ENCODE measurements at regions not wholly inside any gene's neighbourhood (a gene's known extent, or its start where the extent isn't known, plus 50 kb on each side); places are given as distances from the start of the nearest gene placed in this dataset.

- peaks cover 7% of the 10 kb centered on the region; the same call in 1 of the 3 replicates for H3K9me3 Mint-ChIP-seq
- no peak for TF ChIP-seq ETS1 (IDR thresholded peaks at IDR 0.05)
- TF ChIP-seq EZH2 (IDR thresholded peaks at IDR 0.05; ENCODE audit: low read depth, unreplicated experiment): no peak
- no peak for TF ChIP-seq ZNF114 (CRISPR knock-in tag; IDR thresholded peaks at IDR 0.05)
- TF ChIP-seq NANOG (IDR thresholded peaks at IDR 0.05; ENCODE audit: borderline replicate concordance): no peak
- TF ChIP-seq JUNB (IDR thresholded peaks at IDR 0.05; ENCODE audit: unreplicated experiment): no peak
- TF ChIP-seq CTCF (conservative IDR thresholded peaks at IDR 0.05; ENCODE audit: low read depth in 2 of 2): no peak
- TF ChIP-seq CREB1 (CRISPR knock-in tag; IDR thresholded peaks at IDR 0.05; ENCODE audit: low read depth): no peak
- no peak for TF ChIP-seq REST (IDR thresholded peaks at IDR 0.05; ENCODE audit: unreplicated experiment)
- no peak for TF ChIP-seq STAT1 (IDR thresholded peaks at IDR 0.05; ENCODE audit: unreplicated experiment)
- no peak for TF ChIP-seq ZNF462 (CRISPR knock-in tag; IDR thresholded peaks at IDR 0.05)
These were observed 233.4 kb upstream of the SPRY2 start for GRCh38 chr13:80574113-80574850.

More at GRCh38 chr13:80574113-80574850, 233.4 kb upstream of the SPRY2 start:
- no peak overlapping the region for H2AFZ ChIP-seq
- no peaks in the 10 kb centered on the region for H3K36me3 ChIP-seq (ENCODE audit: insufficient read depth)
- no peaks in the 10 kb centered on the region for H3F3A ChIP-seq (replicated peaks; ENCODE audit: low read depth)
- H3K27me3 ChIP-seq (ENCODE audit: insufficient read depth): no peaks in the 10 kb centered on the region
- H3K4me3 ChIP-seq: no peak overlapping the region
- no peak for ATAC-seq
- DNase-seq (ENCODE audit: low spot score): no peak
- peaks cover 14% of the 10 kb centered on the region for H3K4me1 ChIP-seq (ENCODE audit: insufficient read depth)
- no peak overlapping the region for H3K27ac ChIP-seq (ENCODE audit: low read depth)
- no peaks in the 10 kb centered on the region for H4K20me1 ChIP-seq (replicated peaks; ENCODE audit: insufficient read depth)
- H3K79me2 ChIP-seq (replicated peaks; ENCODE audit: insufficient read depth): no peaks in the 10 kb centered on the region
- Mint-ChIP-seq H3K4me3 (no peak overlapping the region), H3K27ac (no peak overlapping the region), H3K27me3 (ENCODE audit: insufficient read depth, low read depth, poor library complexity) (peaks cover 3% of the 10 kb centered on the region), H3K36me3 (ENCODE audit: low read depth) (peaks cover 4% of the 10 kb centered on the region; the same call in 1 of the 3 replicates), H3K4me1 (peaks cover 7% of the 10 kb centered on the region; the same call in 2 of the 3 replicates)
- no peak overlapping the region for H3K4me2 ChIP-seq
- no peaks in the 10 kb centered on the region; the same call in 1 of the 2 replicates for H3K9me2 ChIP-seq (ENCODE audit: insufficient read depth)
